GM23338 (cell line): ENCODE measurements at regions not wholly inside any gene's neighbourhood (a gene's known extent, or its start where the extent isn't known, plus 50 kb on each side); places are given as distances from the start of the nearest gene placed in this dataset.

Experiments used
- CREB1 ChIP-seq: fragments of 250-450 bp; sonication (Bioruptor Pico); IDR thresholded peaks from 2 replicates; pipeline ENCODE4 v1.5.0; 2020; ENCODE audit warnings: low read depth, mild to moderate bottlenecking, moderate library complexity
- CTCF ChIP-seq, 2 experiments: fragments of 200-600 bp in 1 of 2; sonication (generic) in 1 of 2; conservative IDR thresholded peaks; 2 replicates each; pipeline versions ENCODE4 v1.5.1 to v1.6.1; 2016 to 2017; ENCODE audit warnings: antibody characterized with exemption in 2 of 2, low read depth in 2 of 2, mild to moderate bottlenecking in 2 of 2, moderate library complexity in 1 of 2
- EZH2 ChIP-seq: fragments of 200-600 bp; sonication (generic); IDR thresholded peaks from one replicate; pipeline ENCODE4 v1.8.0; 2017; ENCODE audit warnings: antibody characterized with exemption, mild to moderate bottlenecking, low read depth; ENCODE audit not compliant: unreplicated experiment
- EZH2phosphoT487 ChIP-seq: fragments of 200-600 bp; sonication (generic); IDR thresholded peaks from one replicate; pipeline ENCODE4 v1.8.1; 2018; ENCODE audit warnings: antibody characterized with exemption; ENCODE audit not compliant: unreplicated experiment
- JUNB ChIP-seq: IDR thresholded peaks from one replicate; pipeline ENCODE4 v1.6.1; 2016; ENCODE audit warnings: antibody characterized with exemption; ENCODE audit not compliant: unreplicated experiment
- NANOG ChIP-seq: IDR thresholded peaks from 2 replicates; pipeline ENCODE4 v1.6.1; 2016; ENCODE audit warnings: antibody characterized with exemption, borderline replicate concordance
- POLR2AphosphoS5 ChIP-seq: IDR thresholded peaks from 2 replicates; pipeline ENCODE4 v1.6.1; 2016; ENCODE audit warnings: antibody characterized with exemption, low read depth
- REST ChIP-seq: IDR thresholded peaks from one replicate; pipeline ENCODE4 v1.6.1; 2018; ENCODE audit warnings: antibody characterized with exemption; ENCODE audit not compliant: unreplicated experiment
- STAT1 ChIP-seq: IDR thresholded peaks from one replicate; pipeline ENCODE4 v1.6.1; 2016; ENCODE audit warnings: antibody characterized with exemption; ENCODE audit not compliant: unreplicated experiment
- ZNF114 ChIP-seq: fragments of 250-450 bp; sonication (Bioruptor Pico); IDR thresholded peaks from 2 replicates; pipeline ENCODE4 v1.5.0; 2020; ENCODE audit warnings: mild to moderate bottlenecking, moderate library complexity
- ZNF331 ChIP-seq: fragments of 250-450 bp; sonication (Bioruptor Pico); IDR thresholded peaks from 2 replicates; pipeline ENCODE4 v1.5.0; 2020; ENCODE audit warnings: low read depth, mild to moderate bottlenecking, moderate library complexity

- TF ChIP-seq CTCF (conservative IDR thresholded peaks at IDR 0.05; ENCODE audit: low read depth in 2 of 2) (no peak), POLR2AphosphoS5 (no peak), EZH2phosphoT487 (no peak), REST (no peak), CREB1 (CRISPR knock-in tag) (no peak), EZH2 (no peak), ZNF114 (CRISPR knock-in tag) (no peak), JUNB (no peak), STAT1 (no peak), ZNF331 (CRISPR knock-in tag) (no peak), NANOG (no peak)
Measured at GRCh38 chr15:26029146-26029545, 166.0 kb upstream of the ATP10A start.
